Stimulated activated CD4-positive, alpha-beta T cell treated with anti-CD3 and anti-CD28 coated beads, Interleukin-1b, Interleukin-23, amount 100 ng/mL, for 24 hours (primary cell): ENCODE measurements at regions not wholly inside any gene's neighbourhood (a gene's known extent, or its start where the extent isn't known, plus 50 kb on each side); places are given as distances from the start of the nearest gene placed in this dataset.
"Not testable (repeated sequence)": the region's sequence is repeated elsewhere in the genome, so short reads cannot be mapped to it uniquely, and the experiment has no call there.

Source experiments
- DNase-seq, 4 experiments: peaks; one replicate each; pipeline ENCODE4 v3.0.0-alpha.2; 2020; ENCODE audit warnings: low read depth in 4 of 4, low spot score in 1 of 4

GRCh38 chr5:1973391-1974013 lies 90.8 kb upstream of the IRX4 start:
- DNase-seq: no peak

- no peak for DNase-seq
Measured at GRCh38 chr5:1971944-1972343, 89.2 kb upstream of the IRX4 start.

GRCh38 chr5:1967736-1968135 lies 85.0 kb upstream of the IRX4 start:
- no peak for DNase-seq

GRCh38 chr5:1966461-1966860 lies 83.7 kb upstream of the IRX4 start:
- no peak for DNase-seq

GRCh38 chr5:1965925-1966324 lies 83.2 kb upstream of the IRX4 start:
- no peak for DNase-seq

GRCh38 chr5:1963941-1964451 lies 81.3 kb upstream of the IRX4 start:
- no peak for DNase-seq

GRCh38 chr5:1963358-1963757 lies 80.6 kb upstream of the IRX4 start:
- DNase-seq: no peak

GRCh38 chr5:1962619-1963355 lies 80.1 kb upstream of the IRX4 start:
- DNase-seq: no peak

GRCh38 chr5:1961952-1962595 lies 79.3 kb upstream of the IRX4 start:
- DNase-seq: no peak

- DNase-seq: no peak
Measured at GRCh38 chr5:1961304-1961946, 78.7 kb upstream of the IRX4 start.

- no peak for DNase-seq
Measured at GRCh38 chr5:1960595-1961303, 78.0 kb upstream of the IRX4 start.

- DNase-seq: no peak
Measured at GRCh38 chr5:1959725-1960581, 77.2 kb upstream of the IRX4 start.

- DNase-seq: no peak
Measured at GRCh38 chr5:1959231-1959630, 76.5 kb upstream of the IRX4 start.

GRCh38 chr5:1958211-1959010 lies 75.7 kb upstream of the IRX4 start:
- no peak for DNase-seq

GRCh38 chr5:1955586-1955985 lies 72.9 kb upstream of the IRX4 start:
- no peak for DNase-seq

- not testable (repeated sequence) for DNase-seq
Measured at GRCh38 chr5:1953710-1954109, 71.0 kb upstream of the IRX4 start.

- DNase-seq: no peak
Measured at GRCh38 chr5:1952444-1953099, 69.8 kb upstream of the IRX4 start.

- DNase-seq: no peak
Measured at GRCh38 chr5:1952021-1952420, 69.3 kb upstream of the IRX4 start.
